C4-2B (cell line): ENCODE measurements at regions not wholly inside any gene's neighbourhood (a gene's known extent, or its start where the extent isn't known, plus 50 kb on each side); places are given as distances from the start of the nearest gene placed in this dataset.

Experiments used
- H3K27ac ChIP-seq: fragments of 450-650 bp; 2 replicates; pipeline ENCODE4 v1.5.1; 2017
- ZFX ChIP-seq: fragments of 450-650 bp; IDR thresholded peaks from 2 replicates; pipeline ENCODE4 v1.6.1; 2017
- TF ChIP-seq, protein P1 (sequence below): fragments of 450-650 bp; conservative IDR thresholded peaks from 2 replicates; pipeline ENCODE4 v1.5.1; 2017; ENCODE audit warnings: mild to moderate bottlenecking

DNA sequence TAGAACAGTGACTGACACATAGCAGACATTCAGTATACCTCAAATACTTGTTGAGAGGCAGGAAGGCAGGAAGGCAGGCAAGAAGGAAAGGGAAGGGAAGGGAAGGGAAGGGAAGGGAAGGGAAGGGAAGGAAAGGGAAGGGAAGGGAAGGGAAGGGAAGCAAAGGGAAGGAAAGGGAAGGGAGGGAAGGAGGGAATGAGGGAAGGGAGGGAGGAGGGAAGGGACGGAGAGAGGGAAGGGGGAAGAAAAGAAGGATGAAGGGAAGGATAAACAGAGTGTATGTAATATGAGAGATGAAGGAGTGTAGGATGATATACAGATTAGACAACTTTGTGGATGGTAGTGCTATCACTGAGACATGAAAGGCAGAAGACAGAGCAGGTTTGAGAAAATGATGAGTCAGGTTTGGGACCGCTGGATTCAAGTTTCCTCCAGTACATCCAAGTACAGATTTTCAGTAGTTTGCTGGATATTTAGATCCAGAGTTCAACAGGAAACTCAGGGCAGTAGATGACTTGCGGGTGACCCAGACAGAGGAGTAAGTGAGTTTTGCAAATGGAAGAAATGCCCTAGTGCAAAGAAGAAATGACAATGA is 85.9 kb downstream of the MAFB start:
- no peak overlapping the region for H3K27ac ChIP-seq
- no peak for TF ChIP-seq ZFX
- TF ChIP-seq, protein P1, sequence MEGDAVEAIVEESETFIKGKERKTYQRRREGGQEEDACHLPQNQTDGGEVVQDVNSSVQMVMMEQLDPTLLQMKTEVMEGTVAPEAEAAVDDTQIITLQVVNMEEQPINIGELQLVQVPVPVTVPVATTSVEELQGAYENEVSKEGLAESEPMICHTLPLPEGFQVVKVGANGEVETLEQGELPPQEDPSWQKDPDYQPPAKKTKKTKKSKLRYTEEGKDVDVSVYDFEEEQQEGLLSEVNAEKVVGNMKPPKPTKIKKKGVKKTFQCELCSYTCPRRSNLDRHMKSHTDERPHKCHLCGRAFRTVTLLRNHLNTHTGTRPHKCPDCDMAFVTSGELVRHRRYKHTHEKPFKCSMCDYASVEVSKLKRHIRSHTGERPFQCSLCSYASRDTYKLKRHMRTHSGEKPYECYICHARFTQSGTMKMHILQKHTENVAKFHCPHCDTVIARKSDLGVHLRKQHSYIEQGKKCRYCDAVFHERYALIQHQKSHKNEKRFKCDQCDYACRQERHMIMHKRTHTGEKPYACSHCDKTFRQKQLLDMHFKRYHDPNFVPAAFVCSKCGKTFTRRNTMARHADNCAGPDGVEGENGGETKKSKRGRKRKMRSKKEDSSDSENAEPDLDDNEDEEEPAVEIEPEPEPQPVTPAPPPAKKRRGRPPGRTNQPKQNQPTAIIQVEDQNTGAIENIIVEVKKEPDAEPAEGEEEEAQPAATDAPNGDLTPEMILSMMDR, result no peak

DNA sequence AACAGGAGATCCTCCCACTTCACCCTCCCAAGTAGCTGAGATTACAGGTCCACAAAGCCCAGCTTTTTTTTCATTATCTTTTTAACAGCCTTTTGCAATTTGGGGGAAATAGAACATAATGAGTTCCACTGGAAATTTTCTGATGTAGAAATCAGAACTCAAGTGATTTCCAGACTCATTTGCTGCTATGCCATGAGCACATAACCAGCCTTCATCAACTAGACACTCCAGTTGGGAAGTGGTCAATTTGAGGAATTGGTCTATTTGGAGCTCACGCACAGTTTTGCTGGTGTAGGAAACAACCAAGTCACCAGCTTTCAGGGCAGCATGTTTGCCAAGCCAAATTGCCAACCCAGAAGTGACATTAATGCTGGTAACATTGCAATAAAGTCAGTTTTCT is 86.7 kb downstream of the MAFB start:
- no peak overlapping the region for H3K27ac ChIP-seq
- TF ChIP-seq, protein P1, result no peak
- no peak for TF ChIP-seq ZFX

DNA sequence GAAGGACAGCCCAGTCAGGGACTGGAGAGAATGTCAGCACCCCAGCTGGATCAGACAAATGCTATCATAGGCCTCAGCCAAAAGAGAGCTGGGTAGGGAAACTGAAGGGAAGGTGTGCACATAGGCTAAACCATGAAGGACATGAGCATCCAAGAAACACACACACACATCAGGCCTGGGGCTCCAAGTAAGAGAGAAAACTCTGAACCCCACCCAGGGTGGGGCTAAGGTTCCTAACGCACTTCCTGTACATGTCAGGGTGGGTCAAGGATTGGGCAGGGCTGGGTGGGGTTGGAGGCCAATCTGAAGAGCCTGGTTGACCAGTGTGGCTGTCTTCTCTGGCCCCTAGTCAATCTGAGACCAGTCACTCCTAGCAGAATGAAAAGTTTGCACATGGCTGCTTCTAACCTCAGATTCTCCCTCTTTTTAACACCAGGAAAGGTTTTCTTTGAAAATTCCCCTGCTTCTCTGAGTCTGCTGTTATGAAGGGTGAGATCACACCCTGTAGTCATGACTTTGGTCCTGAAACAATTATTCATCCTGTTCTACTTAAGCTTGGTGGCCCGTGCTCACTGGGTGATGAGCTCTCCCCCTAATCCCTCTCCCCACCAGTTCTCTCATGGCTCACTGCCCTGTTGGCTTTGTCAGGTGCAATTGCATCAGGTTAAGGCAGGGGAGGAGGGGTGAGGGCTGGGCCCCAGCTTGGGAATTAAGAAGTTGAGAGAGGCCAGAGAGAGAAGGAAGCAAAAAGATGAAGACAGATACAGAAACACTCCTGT is 88.4 kb downstream of the MAFB start:
- TF ChIP-seq, protein P1, result no peak
- no peak for TF ChIP-seq ZFX
- no peak overlapping the region for H3K27ac ChIP-seq

GRCh38 chr20:40599987-40600386 is 89.0 kb downstream of the MAFB start:
- TF ChIP-seq, protein P1, result no peak
- H3K27ac ChIP-seq, result no peak overlapping the region

DNA sequence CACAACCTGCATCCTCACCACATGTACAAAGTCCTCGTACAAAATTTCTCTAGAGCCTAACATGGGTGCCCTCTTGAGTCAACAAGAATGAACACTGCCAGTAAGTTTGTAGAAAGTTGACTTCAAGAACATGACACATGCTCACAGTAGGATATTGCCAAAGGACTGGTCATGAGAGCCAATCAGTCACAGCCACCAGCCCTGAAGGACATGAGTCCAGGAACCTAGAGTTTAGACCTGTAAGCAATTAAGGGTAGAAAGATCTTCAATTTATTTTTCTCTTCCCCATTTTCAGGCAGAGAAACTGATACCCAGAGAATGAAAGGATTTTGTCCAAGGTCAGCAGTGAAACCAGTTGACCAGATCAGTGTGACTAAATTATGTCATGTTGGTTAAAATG is 96.1 kb downstream of the MAFB start:
- TF ChIP-seq ZFX, result no peak
- TF ChIP-seq, protein P1, result no peak
- H3K27ac ChIP-seq, result no peak overlapping the region

- TF ChIP-seq, protein P1, result no peak
- no peak for TF ChIP-seq ZFX
- H3K27ac ChIP-seq, result no peak overlapping the region
These were observed 97.5 kb downstream of the MAFB start for GRCh38 chr20:40591536-40591935.

DNA sequence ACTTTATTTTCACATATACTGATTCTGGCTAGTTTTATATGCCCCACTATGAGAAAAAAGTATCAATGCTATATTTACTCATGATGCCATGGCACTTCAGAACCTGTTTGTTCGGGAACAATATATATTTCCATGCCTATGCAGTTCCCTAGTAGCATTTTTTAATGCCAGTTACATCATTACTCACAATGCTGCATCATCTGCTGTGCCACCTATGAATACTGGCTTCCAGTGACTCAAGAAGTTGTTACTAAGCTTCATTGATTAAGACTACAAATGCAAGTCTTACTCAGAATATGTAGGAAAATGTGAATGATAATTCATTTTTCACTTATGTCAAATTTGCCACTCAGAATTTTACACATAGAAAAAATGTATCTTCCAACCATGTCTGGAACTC is 97.9 kb downstream of the MAFB start:
- no peak for TF ChIP-seq ZFX
- H3K27ac ChIP-seq, result no peak overlapping the region

GRCh38 chr20:40589581-40589980 is 99.5 kb downstream of the MAFB start:
- TF ChIP-seq ZFX, result no peak
- TF ChIP-seq, protein P1, result no peak
- no peak overlapping the region for H3K27ac ChIP-seq
